ENCODE measurements at regions not wholly inside any gene's neighbourhood (a gene's known extent, or its start where the extent isn't known, plus 50 kb on each side); places are given as distances from the start of the nearest gene placed in this dataset.

DNA sequence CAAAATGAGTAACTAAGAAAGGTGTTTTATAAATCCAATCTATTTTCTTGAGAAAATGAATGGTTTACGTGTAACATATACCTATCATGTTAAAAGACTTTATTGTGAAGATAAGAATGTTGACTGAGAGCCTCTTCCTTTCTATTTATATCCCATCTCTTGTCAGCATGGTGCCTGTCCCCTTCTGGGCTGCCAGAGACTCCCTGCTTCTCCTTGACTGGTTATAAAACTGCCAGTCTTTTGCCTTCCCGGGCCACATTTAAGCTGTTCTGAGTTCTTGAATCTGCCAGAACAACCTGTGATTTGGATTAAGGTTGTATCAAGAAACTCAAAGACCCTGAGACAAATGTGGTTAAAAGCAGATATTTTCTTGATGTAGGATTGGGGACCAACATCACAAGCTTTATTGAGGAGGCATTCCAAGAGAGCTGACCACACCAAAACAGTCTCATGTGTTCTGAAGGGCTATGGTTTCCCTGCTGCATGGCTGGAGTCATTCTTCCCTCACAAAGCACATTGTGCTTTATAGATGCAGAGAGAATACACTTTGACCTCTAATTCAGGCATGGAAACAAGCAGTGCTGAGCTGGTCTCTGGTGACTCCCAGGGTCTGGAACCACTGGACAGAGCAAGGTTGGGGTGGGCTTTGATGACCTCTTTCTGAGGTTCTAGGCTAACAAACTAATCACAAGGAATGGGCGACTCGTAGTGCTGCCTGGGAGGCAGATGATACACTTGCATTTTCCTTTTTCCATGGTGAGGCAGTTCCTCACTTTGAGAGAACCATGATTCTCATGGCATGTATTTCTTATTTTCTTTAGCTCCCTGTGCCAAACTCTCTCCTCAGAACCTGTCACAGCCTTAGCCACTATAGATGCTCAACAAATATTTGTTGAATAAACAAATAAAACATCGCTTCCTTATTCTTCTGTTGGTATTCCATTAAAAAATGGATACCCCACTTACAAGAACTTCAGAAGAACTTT, 205.0 kb upstream of the PREP start:
- H3K36me3 ChIP-seq (ENCODE audit: control insufficient read depth in 4 of 4, insufficient read depth in 4 of 4, low read length in 4 of 4), result no peaks in the 10 kb centered on the region
- H3K9ac ChIP-seq (ENCODE audit: insufficient read depth in 1 of 2, low read length in 2 of 2), result no peak overlapping the region
- H3K9me3 ChIP-seq (ENCODE audit: control insufficient read depth in 4 of 4, insufficient read depth in 3 of 4, low read length in 3 of 4), result peaks cover 0 to 3% (median 0%) of the 10 kb centered on the region in 4 donors
- no peak for DNase-seq
- H3K4me1 ChIP-seq (ENCODE audit: control insufficient read depth in 5 of 5, insufficient read depth in 5 of 5, low read length in 5 of 5), result peaks cover 5 to 30% (median 8%) of the 10 kb centered on the region in 5 donors
- TF ChIP-seq, protein P1, sequence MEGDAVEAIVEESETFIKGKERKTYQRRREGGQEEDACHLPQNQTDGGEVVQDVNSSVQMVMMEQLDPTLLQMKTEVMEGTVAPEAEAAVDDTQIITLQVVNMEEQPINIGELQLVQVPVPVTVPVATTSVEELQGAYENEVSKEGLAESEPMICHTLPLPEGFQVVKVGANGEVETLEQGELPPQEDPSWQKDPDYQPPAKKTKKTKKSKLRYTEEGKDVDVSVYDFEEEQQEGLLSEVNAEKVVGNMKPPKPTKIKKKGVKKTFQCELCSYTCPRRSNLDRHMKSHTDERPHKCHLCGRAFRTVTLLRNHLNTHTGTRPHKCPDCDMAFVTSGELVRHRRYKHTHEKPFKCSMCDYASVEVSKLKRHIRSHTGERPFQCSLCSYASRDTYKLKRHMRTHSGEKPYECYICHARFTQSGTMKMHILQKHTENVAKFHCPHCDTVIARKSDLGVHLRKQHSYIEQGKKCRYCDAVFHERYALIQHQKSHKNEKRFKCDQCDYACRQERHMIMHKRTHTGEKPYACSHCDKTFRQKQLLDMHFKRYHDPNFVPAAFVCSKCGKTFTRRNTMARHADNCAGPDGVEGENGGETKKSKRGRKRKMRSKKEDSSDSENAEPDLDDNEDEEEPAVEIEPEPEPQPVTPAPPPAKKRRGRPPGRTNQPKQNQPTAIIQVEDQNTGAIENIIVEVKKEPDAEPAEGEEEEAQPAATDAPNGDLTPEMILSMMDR (IDR thresholded peaks at IDR 0.05; ENCODE audit: control extremely low read depth, extremely low read depth), result no peak
- 90 to 91% methylated on average over 5 of the region's 5 CpGs for WGBS, 2 donors
- no peaks in the 10 kb centered on the region for H3K27me3 ChIP-seq (ENCODE audit: control insufficient read depth in 3 of 3, insufficient read depth in 3 of 3, low read length in 2 of 3)
- H3K27ac ChIP-seq (ENCODE audit: low read depth in 1 of 2, low read length in 1 of 2), result no peak overlapping the region
- no peak for ATAC-seq (ENCODE audit: insufficient read depth, low FRiP score)
- H3K4me3 ChIP-seq, result no peak overlapping the region

GRCh38 chr6:105606831-105607463, 204.1 kb upstream of the PREP start:
- DNase-seq, result no peak
- Histone ChIP-seq H3K4me1 (ENCODE audit: control insufficient read depth in 5 of 5, insufficient read depth in 5 of 5, low read length in 5 of 5) (peaks cover 5 to 34% (median 8%) of the 10 kb centered on the region in 5 donors), H3K9me3 (ENCODE audit: control insufficient read depth in 4 of 4, insufficient read depth in 3 of 4, low read length in 3 of 4) (peaks cover 0 to 3% (median 0%) of the 10 kb centered on the region in 4 donors), H3K9ac (ENCODE audit: insufficient read depth in 1 of 2, low read length in 2 of 2) (no peak overlapping the region), H3K27me3 (ENCODE audit: control insufficient read depth in 3 of 3, insufficient read depth in 3 of 3, low read length in 2 of 3) (no peaks in the 10 kb centered on the region), H3K27ac (ENCODE audit: low read depth in 1 of 2, low read length in 1 of 2) (no peak overlapping the region), H3K36me3 (ENCODE audit: control insufficient read depth in 4 of 4, insufficient read depth in 4 of 4, low read length in 4 of 4) (no peaks in the 10 kb centered on the region), H3K4me3 (no peak overlapping the region)
- 95 to 96% methylated on average over 3 of the region's 3 CpGs for WGBS, 2 donors
- ATAC-seq (ENCODE audit: insufficient read depth, low FRiP score), result no peak
- TF ChIP-seq, protein P1 (IDR thresholded peaks at IDR 0.05; ENCODE audit: control extremely low read depth, extremely low read depth), result no peak

DNA sequence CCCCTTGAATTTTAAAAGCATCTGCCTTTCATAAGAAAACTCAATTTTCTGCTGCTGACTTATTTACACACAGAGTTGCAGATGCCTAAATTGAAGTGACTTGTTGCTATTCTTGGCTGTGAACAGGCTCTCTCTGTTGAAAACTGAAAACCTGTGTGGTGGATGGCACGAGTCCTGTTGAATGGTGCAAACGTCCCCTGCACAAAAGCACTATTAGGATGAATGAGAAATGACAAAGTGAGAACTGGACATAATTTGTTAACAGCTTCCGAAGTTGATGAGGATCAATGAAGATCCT, 201.7 kb upstream of the PREP start:
- WGBS, 2 donors, result 78 to 87% methylated on average over 3 of the region's 3 CpGs
- Histone ChIP-seq H3K9ac (ENCODE audit: insufficient read depth in 1 of 2, low read length in 2 of 2) (no peak overlapping the region), H3K4me3 (no peak overlapping the region), H3K4me1 (ENCODE audit: control insufficient read depth in 5 of 5, insufficient read depth in 5 of 5, low read length in 5 of 5) (peaks cover 4 to 48% (median 14%) of the 10 kb centered on the region in 5 donors), H3K27me3 (ENCODE audit: control insufficient read depth in 3 of 3, insufficient read depth in 3 of 3, low read length in 2 of 3) (no peaks in the 10 kb centered on the region), H3K27ac (ENCODE audit: low read depth in 1 of 2, low read length in 1 of 2) (no peak overlapping the region), H3K9me3 (ENCODE audit: control insufficient read depth in 4 of 4, insufficient read depth in 3 of 4, low read length in 3 of 4) (peaks cover 0 to 3% (median 0%) of the 10 kb centered on the region in 4 donors), H3K36me3 (ENCODE audit: control insufficient read depth in 4 of 4, insufficient read depth in 4 of 4, low read length in 4 of 4) (no peaks in the 10 kb centered on the region)
- TF ChIP-seq, protein P1 (IDR thresholded peaks at IDR 0.05; ENCODE audit: control extremely low read depth, extremely low read depth), result no peak
- no peak for ATAC-seq (ENCODE audit: insufficient read depth, low FRiP score)
- DNase-seq, result no peak
